ENCODE measurements at regions not wholly inside any gene's neighbourhood (a gene's known extent, or its start where the extent isn't known, plus 50 kb on each side); places are given as distances from the start of the nearest gene placed in this dataset.
"Not testable (repeated sequence)": the region's sequence is repeated elsewhere in the genome, so short reads cannot be mapped to it uniquely, and the experiment has no call there.

DNA sequence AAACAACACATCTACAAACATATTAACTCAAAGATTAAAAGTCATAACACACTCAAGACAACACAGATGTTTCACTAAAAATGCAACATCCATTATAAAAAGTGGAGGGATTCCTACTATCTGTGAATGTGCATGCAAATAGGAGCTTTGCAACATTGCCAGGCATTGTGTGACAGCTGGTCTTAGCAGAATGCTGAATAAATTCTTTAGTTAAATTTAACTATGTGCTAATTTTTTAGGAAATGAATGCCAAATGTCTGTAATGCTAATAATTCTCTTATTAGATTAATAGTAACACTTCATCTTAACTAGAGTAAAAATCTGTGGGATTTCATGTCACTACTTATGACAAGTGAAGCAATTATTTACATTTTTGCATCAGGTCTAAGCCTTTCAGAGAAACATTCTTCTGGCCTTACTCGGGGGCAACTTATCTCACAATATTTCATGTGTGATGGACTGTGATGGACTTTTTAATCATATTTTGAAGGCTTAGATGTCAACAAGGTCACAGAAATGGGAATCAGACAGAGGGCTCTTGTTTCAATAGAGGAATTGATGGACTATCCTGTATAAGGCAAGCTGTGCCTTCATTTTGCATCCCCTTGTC is 524.6 kb upstream of the KCND2 start:
- no peak for DNase-seq

DNA sequence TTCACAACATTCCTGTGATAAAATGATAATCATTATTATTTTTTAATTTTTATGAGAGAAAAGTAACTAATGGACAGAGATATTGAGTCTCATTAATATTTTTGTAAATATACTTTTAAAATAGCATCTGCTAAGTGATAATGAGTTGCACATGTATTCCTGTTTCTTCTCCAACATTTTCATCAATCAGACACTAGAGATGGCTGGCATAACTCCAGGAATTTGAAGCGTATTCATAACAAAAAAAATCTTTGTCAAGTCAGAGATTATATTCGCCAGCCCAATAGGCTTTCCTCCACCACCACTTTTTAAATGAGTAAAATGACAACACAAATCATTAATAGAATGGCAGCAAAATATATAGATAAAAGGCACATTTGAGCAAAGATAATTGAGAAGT is 524.0 kb upstream of the KCND2 start:
- no peak for DNase-seq

DNA sequence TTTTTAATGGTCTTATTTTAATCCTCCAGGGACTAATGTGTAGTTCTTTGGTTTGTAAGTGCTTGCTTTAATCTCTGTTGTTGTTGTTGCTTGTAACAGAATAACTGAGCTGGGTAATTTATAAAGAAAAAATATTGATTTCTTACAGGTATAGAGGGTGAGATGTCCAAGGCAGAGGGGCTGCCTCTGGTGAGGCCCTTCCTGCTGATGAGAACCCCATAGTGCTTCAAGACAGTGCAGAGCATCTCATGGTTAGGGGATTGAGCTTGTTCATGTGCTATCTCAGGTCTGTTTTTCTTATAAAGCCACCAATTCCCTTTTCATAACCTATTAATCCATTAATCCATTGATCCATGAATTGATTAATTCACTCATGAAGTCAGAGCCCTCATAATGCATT is 516.3 kb upstream of the KCND2 start:
- no peak for DNase-seq

DNA sequence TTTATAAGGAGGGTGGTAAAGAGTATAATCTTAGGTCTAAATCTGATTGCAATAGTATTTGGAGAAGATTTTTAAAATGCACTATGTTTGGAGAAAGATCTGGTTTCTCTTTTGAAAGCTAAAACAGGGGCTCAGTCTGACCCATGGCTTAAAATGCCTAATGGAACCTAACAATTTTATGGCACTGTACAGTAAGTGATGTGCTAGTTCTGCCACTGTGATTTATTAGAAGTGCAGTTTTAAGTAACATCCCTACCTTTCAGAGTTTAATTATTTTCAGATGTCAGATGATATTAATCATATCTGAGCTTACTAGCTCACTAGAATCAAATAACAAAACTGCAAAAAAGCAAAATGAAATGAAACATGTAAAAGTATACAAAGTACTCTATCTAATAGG is 514.7 kb upstream of the KCND2 start:
- no peak for DNase-seq

DNA sequence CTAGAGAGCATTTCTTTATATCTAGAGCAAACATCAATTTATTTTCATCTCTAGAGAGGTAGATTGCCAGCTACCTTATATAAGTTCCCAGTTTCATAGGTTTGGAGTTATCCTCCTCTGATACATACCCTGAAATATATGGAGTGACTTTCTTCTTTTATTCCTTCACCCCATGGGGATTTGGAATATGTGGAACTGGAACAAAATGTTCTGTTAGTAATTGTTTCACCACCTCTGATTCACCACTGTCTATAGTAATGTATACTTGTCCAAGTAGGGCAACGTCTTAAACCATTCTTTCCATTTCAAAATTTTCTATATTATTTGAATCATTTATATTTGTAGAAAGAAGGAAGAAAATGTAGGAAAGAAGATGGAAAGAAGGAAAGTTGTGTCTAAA is 511.2 kb upstream of the KCND2 start:
- no peak for DNase-seq

DNA sequence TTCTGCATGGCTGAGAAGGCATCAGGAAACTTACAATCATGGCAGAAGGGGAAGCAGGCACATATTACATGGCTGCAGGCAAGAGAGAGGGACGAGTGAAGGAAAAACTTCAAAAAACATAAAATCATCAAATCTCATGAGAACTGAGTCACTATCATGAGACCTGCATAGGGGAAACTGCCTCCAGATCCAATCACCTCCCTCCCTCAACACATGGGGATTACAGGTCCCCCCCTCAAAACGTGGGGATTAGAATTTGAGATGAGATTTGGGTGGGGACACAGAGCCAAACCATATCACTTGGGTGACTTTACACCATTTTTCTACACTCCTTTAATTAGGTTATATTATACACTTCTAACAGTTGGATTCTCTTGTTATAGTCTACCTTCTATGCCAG is 490.7 kb upstream of the KCND2 start:
- DNase-seq = no peak

DNA sequence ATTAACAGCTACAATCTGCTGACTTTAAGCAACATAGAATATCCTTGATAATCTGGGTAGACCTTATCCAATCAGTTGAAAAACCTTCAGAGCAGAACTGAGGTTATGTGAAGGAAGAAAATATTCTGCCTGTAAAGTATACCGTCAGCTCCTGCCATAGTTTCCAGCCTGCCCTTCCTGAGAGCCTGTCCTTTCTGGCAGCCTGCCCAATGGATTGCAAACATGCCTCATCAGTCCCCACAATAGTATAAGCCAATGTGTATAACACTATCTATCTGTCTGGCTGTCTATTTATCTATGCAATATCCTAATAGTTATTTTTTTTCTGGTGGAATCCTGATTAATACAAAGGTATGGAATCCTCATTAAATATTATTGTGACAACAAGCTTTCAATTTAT is 489.2 kb upstream of the KCND2 start:
- DNase-seq = no peak

DNA sequence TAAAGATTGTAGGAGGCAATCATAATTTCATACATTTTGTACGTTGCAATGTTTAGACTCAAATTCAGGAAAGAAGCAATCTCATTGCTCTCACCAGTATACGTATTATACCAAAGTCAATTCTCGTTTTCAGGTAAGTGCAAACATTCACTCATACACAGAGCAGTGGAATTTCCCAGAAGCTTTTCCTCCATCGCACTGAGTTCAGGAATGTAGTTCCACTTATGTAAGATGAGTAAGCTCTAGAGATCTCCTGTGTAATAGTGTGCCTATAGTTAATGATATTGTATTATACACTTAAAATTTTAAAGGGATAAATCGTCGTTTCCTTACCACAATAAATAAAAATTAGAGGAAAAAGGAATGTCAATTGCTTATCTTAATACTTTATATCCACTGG is 470.8 kb upstream of the KCND2 start:
- DNase-seq = no peak

DNA sequence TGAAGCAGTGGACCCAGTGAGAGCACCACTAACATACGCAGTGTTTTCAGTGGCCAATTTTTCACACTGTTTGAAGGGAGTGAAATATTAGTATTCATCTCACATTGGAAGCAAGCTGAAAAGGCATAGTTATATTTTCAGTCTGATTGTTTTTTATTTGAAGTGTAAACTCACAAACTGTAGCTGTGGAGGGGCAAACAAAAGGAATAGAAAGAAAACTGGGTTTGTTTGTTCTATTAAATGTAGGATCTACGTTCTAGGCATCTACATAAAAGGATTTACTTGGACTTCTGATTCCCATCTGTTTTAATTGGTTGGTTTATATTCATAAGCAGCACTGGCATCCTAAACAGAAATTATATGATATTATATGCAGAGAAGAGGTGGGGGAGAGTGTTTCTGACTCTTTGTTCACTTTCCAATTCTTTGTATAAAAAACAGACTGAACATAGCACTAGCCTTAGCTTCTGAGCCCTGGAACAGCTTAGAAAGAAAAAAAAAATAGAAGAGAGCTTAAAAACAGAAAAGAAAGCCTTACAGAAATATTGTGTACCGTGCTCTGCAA is 447.8 kb upstream of the KCND2 start:
- no peak for DNase-seq

DNA sequence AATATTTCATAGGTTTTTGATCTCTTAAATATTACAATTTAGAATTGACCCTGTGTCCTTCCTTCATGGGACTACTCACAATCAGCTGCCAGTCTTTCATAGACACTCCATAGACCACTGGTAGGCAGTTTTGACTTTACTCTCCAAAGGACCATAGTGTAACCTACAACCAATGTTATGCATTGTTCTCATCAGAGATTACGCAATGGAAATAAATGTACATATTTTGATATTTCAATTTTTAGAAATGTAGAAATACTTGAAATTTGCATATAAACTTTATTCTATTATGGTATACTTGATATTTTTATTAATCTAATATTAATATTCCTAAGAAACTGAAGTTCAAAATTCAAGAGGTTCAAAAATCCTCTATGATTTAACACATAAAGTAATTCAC is 446.4 kb upstream of the KCND2 start:
- DNase-seq = no peak

DNA sequence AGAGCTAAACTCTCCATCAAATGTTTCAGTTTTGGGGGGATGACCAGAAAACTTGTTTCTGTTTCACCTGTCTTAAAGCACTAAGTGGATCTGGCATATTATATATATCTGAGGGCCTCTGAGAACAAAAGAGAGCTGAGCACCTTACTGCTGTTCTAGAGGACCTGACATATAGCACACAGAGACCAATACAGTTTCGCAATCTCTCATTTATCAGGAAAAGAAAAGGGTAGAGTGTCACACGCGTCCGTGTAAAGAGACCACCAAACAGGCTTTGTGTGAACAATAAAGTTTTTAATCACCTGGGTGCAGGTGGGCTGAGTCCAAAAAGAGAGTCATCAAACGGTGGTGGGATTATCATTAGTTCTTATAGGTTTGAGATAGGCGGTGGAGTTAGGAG is 434.5 kb upstream of the KCND2 start:
- DNase-seq = no peak

DNA sequence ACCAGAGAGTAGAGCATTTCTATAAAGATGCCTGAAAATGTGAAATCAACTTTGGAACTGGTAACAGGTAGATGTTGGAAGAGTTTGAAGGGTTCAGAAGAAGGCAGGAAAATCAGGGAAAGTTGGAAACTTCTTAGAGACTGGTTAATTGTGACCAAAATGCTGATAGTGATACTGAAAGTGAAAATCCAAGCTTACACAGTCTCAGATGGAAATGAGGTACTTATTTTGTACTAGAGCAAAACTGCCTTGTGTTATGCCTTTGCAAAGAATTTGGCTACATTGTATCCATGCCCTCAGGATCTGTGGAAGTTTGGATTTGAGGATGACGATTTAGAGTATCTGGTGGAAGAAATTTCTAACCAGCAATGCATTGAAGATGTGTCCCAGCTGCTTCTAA is 430.6 kb upstream of the KCND2 start:
- no peak for DNase-seq

DNA sequence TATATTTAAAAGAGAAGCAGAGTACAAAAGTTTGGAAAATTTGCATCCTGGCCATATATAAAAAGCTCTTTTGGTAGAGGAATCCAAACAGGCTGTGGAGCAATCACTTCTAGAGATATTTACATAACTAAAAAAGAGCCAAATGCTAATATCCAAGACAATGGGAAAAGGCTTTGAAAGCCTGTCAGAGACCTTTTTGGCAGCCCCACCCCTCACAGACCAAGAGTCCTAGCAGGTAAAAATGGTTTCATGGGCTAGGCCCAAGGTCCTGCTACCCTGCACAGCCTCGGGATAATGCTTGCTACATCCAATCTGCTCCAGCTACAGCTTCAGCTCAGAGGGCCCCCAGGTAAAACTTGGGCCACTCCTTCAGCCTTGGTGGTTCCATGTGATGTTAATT is 430.2 kb upstream of the KCND2 start:
- no peak for DNase-seq

DNA sequence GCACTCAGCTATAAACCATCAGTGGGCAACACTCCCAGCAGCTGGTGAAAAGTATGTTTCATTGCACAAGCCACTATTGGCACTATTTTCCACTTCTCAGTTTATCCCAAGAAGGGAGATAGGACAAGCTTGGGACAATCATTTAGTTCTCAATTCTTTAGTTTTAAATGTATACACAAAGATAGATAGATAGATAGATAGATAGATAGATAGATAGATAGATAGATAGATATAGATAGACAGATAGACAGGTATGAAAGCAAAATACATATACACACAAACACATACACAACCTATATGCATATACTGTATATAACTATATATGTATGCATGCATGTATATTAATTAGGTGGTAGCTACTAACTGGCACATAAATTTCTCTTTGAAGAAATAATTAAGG is 411.6 kb upstream of the KCND2 start:
- no peak for DNase-seq

DNA sequence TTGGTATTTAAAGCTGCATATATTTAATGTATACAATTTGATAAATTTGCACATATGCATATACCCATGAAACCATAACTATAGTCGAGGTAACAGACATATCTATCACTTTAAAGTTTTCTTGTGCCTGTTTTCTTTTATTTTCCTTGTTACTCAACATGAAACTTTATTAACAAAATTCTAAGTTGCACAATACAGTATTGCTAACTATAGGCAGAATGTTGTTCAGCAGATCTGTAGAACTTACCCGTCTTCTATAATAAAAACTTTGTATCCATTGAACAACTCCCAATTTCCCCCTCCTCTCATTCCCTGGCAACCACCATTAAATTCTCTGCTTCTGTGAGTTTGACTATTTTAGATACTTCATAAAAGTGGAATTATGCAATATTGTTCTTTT is 404.6 kb upstream of the KCND2 start:
- DNase-seq = no peak

DNA sequence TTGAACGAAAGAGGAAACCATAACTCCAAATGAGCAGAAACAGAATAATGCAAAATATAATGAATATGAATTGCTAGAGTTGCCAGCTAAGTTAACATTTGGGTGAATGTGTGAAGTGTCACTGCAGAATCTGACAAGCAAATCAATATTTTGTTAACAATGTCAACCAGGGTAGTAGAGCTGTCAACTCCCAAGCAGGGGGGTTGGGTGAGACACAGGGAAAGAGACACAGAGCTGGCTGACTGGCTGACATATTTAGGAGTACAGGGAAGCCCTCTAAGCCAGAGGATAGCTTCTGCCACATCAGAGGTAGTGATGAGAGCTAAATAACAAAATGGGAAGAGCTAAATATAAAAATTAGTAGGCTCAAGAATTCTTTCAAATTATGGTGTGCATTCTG is 393.1 kb upstream of the KCND2 start:
- no peak for DNase-seq

DNA sequence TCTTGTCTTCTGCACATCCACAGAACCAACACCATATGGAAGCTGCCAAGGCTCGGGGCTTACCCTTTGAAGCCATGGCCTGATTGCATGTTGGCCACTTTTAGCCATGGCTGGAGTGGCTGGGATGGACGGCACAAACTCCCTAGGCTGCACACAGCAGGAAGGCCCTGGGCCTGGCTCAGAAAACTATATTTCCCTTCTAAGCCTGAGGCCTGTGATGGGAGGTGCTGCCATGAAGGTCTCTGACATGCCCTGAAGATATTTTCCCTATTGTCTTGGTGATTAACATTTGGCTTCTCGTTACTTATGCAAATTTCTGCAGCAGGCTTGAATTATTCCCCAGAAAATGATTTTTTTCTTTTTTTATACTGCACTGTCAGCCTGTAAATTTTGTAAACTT is 387.0 kb upstream of the KCND2 start:
- no peak for DNase-seq

DNA sequence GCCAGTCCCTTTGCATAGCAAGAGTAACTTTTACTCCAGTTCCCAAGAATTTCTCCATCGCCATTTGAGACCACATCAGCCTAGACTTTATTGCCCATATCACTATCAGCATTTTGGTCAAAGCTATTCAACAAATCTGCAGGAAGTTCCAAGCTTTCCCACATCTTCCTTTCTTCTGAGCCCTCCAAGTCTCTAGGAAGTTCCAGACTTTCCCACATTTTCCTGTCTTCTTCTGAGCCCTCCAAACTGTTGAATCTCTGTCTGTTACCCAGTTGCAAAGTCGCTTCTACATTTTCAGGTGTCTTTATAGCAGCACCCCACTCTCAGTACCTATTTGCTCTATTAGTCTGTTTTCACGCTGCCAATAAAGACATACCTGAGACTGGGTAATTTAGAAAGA is 386.4 kb upstream of the KCND2 start:
- DNase-seq = not testable (repeated sequence)

DNA sequence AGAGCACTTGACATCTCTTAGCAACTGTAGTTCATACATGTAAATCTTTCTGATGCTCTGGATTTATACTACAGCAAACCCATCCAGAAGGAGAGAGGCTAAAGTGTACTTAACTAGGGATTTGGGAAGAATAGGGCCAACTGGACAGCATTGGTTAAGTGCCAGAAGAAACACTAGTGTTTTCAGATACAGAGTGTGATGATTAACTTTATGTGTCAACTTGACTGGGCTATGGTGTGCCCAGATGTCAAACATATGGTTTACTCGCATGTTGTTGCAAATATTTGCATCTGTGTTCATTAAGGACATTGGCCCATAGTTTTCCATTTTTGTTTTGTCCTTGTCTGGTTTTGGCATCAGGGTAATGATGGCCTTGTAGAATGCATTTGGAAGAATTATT is 384.7 kb upstream of the KCND2 start:
- peak; percentile 4 for DNase-seq

DNA sequence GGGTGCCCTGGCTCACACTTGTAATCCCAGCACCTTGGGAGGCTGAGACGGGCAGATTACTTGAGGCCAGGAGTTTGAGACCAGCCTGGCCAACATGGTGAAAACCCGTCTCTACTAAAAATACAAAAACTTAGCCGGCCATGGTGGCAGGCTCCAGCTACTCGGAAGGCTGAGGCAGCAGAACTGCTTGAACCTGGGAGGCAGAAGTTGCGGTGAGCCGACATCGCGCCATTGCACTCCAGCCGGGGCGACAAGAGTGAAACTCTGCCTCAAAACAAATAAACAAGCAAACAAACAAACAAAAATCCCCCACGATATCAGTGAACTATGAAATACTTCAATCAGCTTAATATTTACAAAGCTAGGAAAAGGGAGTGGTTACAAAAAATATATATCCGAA is 382.3 kb upstream of the KCND2 start:
- DNase-seq = no peak

DNA sequence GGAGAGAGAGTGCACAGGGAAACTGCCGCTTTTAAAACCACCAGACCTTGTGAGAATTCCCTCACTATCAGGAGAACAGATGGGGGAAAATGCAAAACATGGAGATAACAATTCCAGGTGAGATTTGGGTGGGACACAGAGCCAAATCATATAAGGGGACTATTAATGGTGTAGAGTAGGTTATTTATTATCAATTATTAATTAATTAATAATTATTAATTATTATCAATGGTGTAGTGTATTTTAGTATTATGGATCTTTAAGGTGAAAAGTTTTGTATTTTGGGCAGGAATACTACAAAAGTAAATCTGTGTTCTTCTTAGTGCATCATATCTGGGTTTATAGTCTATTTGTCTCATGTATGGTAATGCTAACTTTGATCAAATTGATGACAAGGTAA is 377.7 kb upstream of the KCND2 start:
- DNase-seq = no peak

DNA sequence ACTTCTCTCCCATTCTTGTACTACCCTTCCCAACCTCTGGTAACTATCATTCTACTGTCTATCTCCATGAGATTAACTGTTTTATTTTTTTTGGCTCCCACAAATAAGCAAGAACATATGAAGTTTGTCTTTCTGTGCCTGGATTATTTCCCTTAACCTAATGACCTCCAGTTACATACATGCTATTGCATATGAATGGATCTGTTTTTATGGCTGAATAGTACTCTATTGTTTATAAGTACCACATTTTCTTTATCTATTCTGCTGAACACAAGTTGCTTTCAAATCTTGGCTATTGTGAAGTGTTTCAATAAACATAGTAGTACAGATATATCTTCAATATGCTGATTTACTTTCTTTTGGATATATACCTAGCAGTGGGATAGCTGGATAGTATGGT is 376.6 kb upstream of the KCND2 start:
- DNase-seq = no peak

DNA sequence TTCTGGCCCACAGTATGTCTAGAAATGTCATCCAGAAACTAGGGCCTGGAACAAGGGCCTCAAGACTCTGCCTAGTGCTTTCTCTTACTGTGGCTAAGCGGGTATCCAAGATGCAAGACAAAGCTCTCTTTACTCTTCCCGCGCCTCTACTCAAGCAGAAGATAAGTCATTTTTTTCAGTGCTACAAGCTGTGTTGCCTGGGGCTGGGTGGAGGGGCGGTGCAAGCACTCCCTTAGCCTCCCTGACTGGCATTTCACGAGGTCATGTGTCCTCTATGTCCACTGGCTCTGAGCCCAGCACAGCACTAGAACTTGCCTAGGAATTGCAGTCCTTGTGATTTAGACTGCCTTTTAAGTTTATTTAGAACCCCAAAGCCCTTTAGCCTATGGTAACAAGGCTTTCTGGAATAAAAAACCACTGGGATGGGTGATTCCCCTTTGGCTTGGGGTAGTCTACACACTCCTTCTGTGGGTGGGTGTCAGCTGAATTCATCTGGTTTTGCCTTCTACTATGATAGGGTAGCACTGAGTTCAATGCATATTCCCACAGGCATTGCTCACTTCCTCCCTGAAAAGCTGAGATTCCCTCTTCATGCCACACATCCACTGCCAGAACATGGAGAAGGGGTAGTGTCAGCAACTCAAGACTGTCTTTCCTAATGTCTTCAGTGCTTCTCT is 371.8 kb upstream of the KCND2 start:
- DNase-seq = no peak

DNA sequence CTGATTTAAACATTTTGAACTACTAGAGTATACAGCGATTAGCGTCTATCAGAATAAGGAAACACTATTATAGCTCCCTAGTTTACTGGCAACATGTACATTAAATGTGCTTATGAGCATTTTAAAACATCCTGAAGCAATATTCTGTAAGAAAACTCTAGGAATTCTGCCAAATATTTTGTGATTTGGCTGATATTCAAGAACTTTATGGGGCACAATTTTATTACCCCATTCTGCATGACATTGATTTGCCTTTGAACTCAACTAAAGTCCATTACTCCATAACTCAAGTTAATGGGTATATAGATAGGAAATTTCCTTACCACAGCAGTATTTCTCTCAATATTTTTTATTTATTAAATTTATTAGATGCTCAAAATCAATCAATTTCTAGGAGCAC is 369.9 kb upstream of the KCND2 start:
- no peak for DNase-seq

DNA sequence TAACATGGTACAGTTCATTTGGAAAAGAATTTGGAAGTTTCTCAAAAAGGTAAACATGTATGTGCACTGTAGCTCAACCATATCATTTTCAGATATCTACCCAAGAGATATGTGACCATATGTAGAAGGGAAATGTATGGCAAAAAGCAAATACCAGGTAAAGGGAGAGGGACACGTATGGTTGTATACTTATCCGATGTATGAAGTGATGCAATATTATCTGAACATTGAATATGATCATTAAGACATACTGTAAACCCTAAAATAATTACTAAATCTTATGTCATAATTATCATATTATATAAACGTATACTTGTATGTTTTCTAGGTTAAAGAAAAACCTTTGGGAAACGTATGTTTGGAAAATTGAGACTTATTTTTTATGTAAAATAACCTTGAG is 367.5 kb upstream of the KCND2 start:
- DNase-seq = no peak
